ENCODE measurements at regions not wholly inside any gene's neighbourhood (a gene's known extent, or its start where the extent isn't known, plus 50 kb on each side); places are given as distances from the start of the nearest gene placed in this dataset.

DNA sequence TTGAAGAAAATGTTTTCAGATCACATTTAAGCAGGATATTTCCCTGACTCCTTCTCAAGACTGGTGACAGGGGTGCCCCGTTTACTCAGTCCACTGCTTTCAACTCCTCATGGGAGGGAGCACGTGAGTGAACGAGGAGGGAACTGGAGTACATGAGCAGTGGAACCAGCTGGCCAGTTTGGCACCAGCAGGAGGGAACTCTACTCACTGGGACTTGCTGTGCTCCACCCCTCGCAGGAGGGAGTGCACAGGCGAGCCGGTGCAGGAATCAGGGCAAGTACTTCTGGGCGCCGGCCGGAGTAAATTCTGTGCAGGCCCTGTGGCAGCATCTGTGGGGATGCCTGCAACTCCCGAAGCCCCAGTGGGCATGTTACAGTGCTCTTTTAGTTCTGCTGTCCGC lies 1941.1 kb upstream of the C9orf72 start:
- no peak for DNase-seq (ENCODE audit: extremely low read depth, low read depth)
- no peak for TF ChIP-seq CTCF (IDR thresholded peaks at IDR 0.05; ENCODE audit: low read depth, low read length)

DNA sequence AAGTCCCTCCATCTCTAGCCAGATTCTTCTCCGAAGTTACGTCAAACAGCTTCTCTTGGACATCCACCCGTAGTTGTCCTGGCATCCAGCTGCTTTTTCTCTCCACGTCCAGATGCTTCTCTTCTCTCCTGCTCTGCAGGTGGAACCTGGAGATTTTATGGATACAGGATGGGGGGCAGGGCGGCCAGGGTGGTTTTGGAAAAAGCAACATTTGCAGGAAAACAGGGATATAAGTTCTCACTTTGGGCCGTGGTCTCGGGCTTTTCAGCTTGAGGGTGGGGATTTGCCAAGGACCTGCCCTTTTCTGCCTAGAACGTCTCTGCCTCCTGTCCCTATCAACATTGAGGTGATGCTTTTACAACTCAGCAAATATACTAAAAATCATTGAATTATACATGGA lies 1941.6 kb upstream of the C9orf72 start:
- DNase-seq (ENCODE audit: extremely low read depth, low read depth): no peak
- no peak for TF ChIP-seq CTCF (IDR thresholded peaks at IDR 0.05; ENCODE audit: low read depth, low read length)

DNA sequence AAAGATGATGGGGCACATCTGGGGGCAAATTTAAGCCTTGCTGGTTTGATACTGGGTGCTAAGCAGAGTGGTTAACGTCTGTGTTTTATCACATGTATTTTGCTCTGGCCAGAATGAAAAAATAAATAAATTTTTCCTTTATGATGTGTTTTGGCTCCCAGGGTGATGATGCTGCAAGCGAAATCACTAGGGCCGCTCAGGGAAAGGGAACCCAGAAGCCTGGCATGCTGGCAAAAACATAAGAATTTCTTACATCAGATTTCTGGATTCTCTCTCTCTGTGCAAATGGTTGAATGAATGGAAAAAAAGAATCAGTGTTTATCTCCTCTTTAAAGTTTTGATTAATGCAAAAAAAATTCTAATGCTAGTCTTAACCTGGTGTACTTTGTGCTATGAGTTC lies 1975.2 kb upstream of the C9orf72 start:
- TF ChIP-seq CTCF (IDR thresholded peaks at IDR 0.05; ENCODE audit: low read depth, low read length): no peak
- DNase-seq (ENCODE audit: extremely low read depth, low read depth): no peak

DNA sequence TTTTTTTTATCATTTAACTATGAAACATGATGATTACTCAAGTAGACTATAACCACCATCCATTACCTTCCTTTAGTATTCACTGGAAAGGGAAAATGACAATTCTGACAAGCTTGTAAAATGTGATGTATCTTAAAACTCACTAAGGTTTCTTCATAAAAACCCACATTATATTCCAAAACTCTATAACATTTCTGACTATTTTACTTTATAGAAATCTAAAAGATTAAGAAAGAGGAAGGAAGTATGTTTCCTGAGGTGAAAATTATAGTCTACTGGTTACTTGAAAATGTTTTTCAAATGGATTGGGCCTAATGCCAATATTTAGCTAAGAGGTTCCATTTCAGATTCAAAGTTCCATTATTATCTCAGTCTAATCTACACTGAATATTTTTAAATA lies 1982.2 kb upstream of the C9orf72 start:
- TF ChIP-seq CTCF (IDR thresholded peaks at IDR 0.05; ENCODE audit: low read depth, low read length): no peak
- no peak for DNase-seq (ENCODE audit: extremely low read depth, low read depth)

DNA sequence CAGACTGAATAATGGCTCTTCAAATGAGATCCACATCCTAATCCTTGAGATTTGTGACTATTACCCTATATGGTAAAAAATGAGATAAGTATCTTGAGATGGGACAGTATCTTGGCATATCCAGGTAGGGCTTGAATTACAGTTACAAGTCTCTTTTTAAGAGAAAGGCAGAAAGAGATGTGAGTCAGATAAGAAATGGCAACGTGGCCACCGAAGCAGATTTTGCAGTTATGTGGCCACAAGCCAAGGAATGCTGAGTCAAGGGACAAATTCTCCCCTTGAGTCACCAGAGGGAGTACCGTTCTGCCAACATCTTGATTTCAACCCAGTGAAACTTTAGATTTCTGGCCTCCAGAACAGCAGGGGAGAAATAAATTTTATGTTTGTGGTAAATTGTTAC lies 1983.0 kb upstream of the C9orf72 start:
- no peak for TF ChIP-seq CTCF (IDR thresholded peaks at IDR 0.05; ENCODE audit: low read depth, low read length)
- no peak for DNase-seq (ENCODE audit: extremely low read depth, low read depth)

- no peak for TF ChIP-seq CTCF (IDR thresholded peaks at IDR 0.05; ENCODE audit: low read depth, low read length)
- DNase-seq (ENCODE audit: extremely low read depth, low read depth): no peak
Observed at GRCh38 chr9:29556746-29557145, 1983.5 kb upstream of the C9orf72 start.

- TF ChIP-seq CTCF (IDR thresholded peaks at IDR 0.05; ENCODE audit: low read depth, low read length): no peak
Observed at GRCh38 chr9:29564564-29564963, 1991.3 kb upstream of the C9orf72 start.

More at GRCh38 chr9:29564564-29564963, 1991.3 kb upstream of the C9orf72 start:
- DNase-seq (ENCODE audit: extremely low read depth, low read depth): no peak

All from AG09319 (cell line).